Hepatocyte (in vitro differentiated cells): ENCODE measurements at regions not wholly inside any gene's neighbourhood (a gene's known extent, or its start where the extent isn't known, plus 50 kb on each side); places are given as distances from the start of the nearest gene placed in this dataset.

Experiments
- DNase-seq: peaks from one replicate; pipeline ENCODE4 v3.0.0-alpha.2; 2016; ENCODE audit warnings: low spot score
- H2AFZ ChIP-seq: fragments of 200-600 bp; sonication (generic); 2 replicates; pipeline ENCODE4 v1.6.0; 2016; ENCODE audit warnings: antibody characterized with exemption, mild to moderate bottlenecking
- H3K27ac ChIP-seq: fragments of 200-600 bp; sonication (generic); 2 replicates; pipeline ENCODE4 v1.5.1; 2016; ENCODE audit warnings: mild to moderate bottlenecking
- H3K27me3 ChIP-seq: fragments of 200-600 bp; sonication (generic); 2 replicates; pipeline ENCODE4 v1.6.1; 2016
- H3K36me3 ChIP-seq: fragments of 200-600 bp; sonication (generic); replicated peaks from 2 replicates; pipeline ENCODE4 v1.5.1; 2016; ENCODE audit warnings: low read depth; ENCODE audit not compliant: insufficient read depth
- H3K4me1 ChIP-seq: fragments of 200-600 bp; sonication (generic); 2 replicates; pipeline ENCODE4 v1.5.1; 2016; ENCODE audit warnings: mild to moderate bottlenecking, moderate library complexity; ENCODE audit not compliant: insufficient read depth
- H3K4me2 ChIP-seq: fragments of 200-600 bp; sonication (generic); 2 replicates; pipeline ENCODE4 v1.6.0; 2016
- H3K4me3 ChIP-seq: fragments of 200-600 bp; sonication (generic); 2 replicates; pipeline ENCODE4 v1.5.1; 2016; ENCODE audit warnings: mild to moderate bottlenecking
- H3K79me2 ChIP-seq: fragments of 200-600 bp; sonication (generic); 2 replicates; pipeline ENCODE4 v1.6.0; 2017; ENCODE audit warnings: mild to moderate bottlenecking
- H3K9me2 ChIP-seq: fragments of 200-600 bp; sonication (generic); replicated peaks from 2 replicates; pipeline ENCODE4 v1.6.0; 2017; ENCODE audit warnings: mild to moderate bottlenecking; ENCODE audit not compliant: insufficient read depth
- H3K9me3 ChIP-seq: fragments of 200-600 bp; sonication (generic); 2 replicates; pipeline ENCODE4 v1.5.1; 2016; ENCODE audit warnings: low read depth, mild to moderate bottlenecking
- H4K20me1 ChIP-seq: fragments of 200-600 bp; sonication (generic); 2 replicates; pipeline ENCODE4 v1.6.0; 2016; ENCODE audit warnings: mild to moderate bottlenecking; ENCODE audit not compliant: insufficient read depth, poor library complexity, severe bottlenecking
- CTCF ChIP-seq: fragments of 200-600 bp; sonication (generic); IDR thresholded peaks from 2 replicates; pipeline ENCODE4 v1.5.1; 2016; ENCODE audit warnings: antibody characterized with exemption, mild to moderate bottlenecking; ENCODE audit not compliant: poor library complexity
- EZH2 ChIP-seq: fragments of 200-600 bp; sonication (generic); IDR thresholded peaks from 2 replicates; pipeline ENCODE4 v1.6.1; 2016; ENCODE audit warnings: antibody characterized with exemption, mild to moderate bottlenecking, borderline replicate concordance
- EZH2phosphoT487 ChIP-seq: fragments of 200-600 bp; sonication (generic); IDR thresholded peaks from one replicate; pipeline ENCODE4 v1.6.1; 2018; ENCODE audit warnings: antibody characterized with exemption, mild to moderate bottlenecking, low read depth, moderate library complexity; ENCODE audit not compliant: unreplicated experiment, severe bottlenecking
- WGBS: methylation state at CpG from one replicate; pipeline ENCODE4 v1.1.6; 2016; ENCODE audit warnings: low lambda C conversion rate; ENCODE audit errors: missing lambda C conversion rate; 5-methylcytosine and 5-hydroxymethylcytosine counted together

- no peak overlapping the region for H3K4me2 ChIP-seq
- no peaks in the 10 kb centered on the region for H4K20me1 ChIP-seq
- no peak overlapping the region for H3K27ac ChIP-seq
- no peaks in the 10 kb centered on the region for H3K4me1 ChIP-seq
- TF ChIP-seq EZH2 (no peak), EZH2phosphoT487 (no peak), CTCF (no peak)
- H3K4me3 ChIP-seq = no peak overlapping the region
- no peak for DNase-seq
- 57% methylated on average over 3 of the region's 3 CpGs for WGBS
- no peaks in the 10 kb centered on the region for H3K79me2 ChIP-seq
- no peaks in the 10 kb centered on the region for H3K9me2 ChIP-seq
- no peaks in the 10 kb centered on the region for H3K36me3 ChIP-seq
- no peaks in the 10 kb centered on the region for H3K27me3 ChIP-seq
- no peak overlapping the region for H2AFZ ChIP-seq
- no peaks in the 10 kb centered on the region for H3K9me3 ChIP-seq
Observed at GRCh38 chr10:29766753-29767152, 132.0 kb upstream of the SVIL start.

GRCh38 chr10:29765330-29765729 is 130.6 kb upstream of the SVIL start:
- no peaks in the 10 kb centered on the region for H3K36me3 ChIP-seq
- WGBS = 80% methylated on average over 2 of the region's 2 CpGs
- H2AFZ ChIP-seq = no peak overlapping the region
- no peaks in the 10 kb centered on the region for H3K9me2 ChIP-seq
- no peak for DNase-seq
- H3K27ac ChIP-seq = no peak overlapping the region
- H3K4me1 ChIP-seq = no peaks in the 10 kb centered on the region
- H3K4me2 ChIP-seq = no peak overlapping the region
- no peaks in the 10 kb centered on the region for H3K27me3 ChIP-seq
- no peaks in the 10 kb centered on the region for H3K9me3 ChIP-seq
- TF ChIP-seq EZH2 = no peak
- no peak for TF ChIP-seq CTCF
- H3K4me3 ChIP-seq = no peak overlapping the region
- no peaks in the 10 kb centered on the region for H4K20me1 ChIP-seq
- H3K79me2 ChIP-seq = no peaks in the 10 kb centered on the region

GRCh38 chr10:29763396-29763795 is 128.6 kb upstream of the SVIL start:
- H3K4me1 ChIP-seq = peaks cover 4% of the 10 kb centered on the region
- H3K9me3 ChIP-seq = no peaks in the 10 kb centered on the region
- H3K27ac ChIP-seq = no peak overlapping the region
- H3K4me2 ChIP-seq = no peak overlapping the region
- no peak for DNase-seq
- WGBS = 95% methylated on average over 4 of the region's 4 CpGs
- H2AFZ ChIP-seq = no peak overlapping the region
- no peaks in the 10 kb centered on the region for H3K27me3 ChIP-seq
- H3K79me2 ChIP-seq = no peaks in the 10 kb centered on the region
- no peaks in the 10 kb centered on the region for H3K36me3 ChIP-seq
- no peaks in the 10 kb centered on the region for H4K20me1 ChIP-seq
- no peak overlapping the region for H3K4me3 ChIP-seq
- H3K9me2 ChIP-seq = no peaks in the 10 kb centered on the region
- no peak for TF ChIP-seq EZH2
- no peak for TF ChIP-seq CTCF
- TF ChIP-seq EZH2phosphoT487 = no peak

- Histone ChIP-seq H2AFZ (no peak overlapping the region), H3K4me2 (no peak overlapping the region), H4K20me1 (no peaks in the 10 kb centered on the region), H3K36me3 (no peaks in the 10 kb centered on the region), H3K9me2 (no peaks in the 10 kb centered on the region), H3K4me1 (peaks cover 12% of the 10 kb centered on the region), H3K4me3 (no peak overlapping the region), H3K9me3 (no peaks in the 10 kb centered on the region), H3K27me3 (no peaks in the 10 kb centered on the region), H3K27ac (no peak overlapping the region), H3K79me2 (no peaks in the 10 kb centered on the region)
- no peak for DNase-seq
- TF ChIP-seq EZH2phosphoT487 (no peak), EZH2 (no peak), CTCF (no peak)
- 93% methylated on average over 5 of the region's 5 CpGs for WGBS
Observed at GRCh38 chr10:29761916-29762315, 127.1 kb upstream of the SVIL start.
